ENCODE measurements at regions not wholly inside any gene's neighbourhood (a gene's known extent, or its start where the extent isn't known, plus 50 kb on each side); places are given as distances from the start of the nearest gene placed in this dataset.

- no peaks in the 10 kb centered on the region for H4K20me1 ChIP-seq (ENCODE audit: insufficient read depth, low read length)
- no peak for TF ChIP-seq EZH2 (IDR thresholded peaks at IDR 0.05; ENCODE audit: insufficient read depth, low read length)
- TF ChIP-seq, protein P1, sequence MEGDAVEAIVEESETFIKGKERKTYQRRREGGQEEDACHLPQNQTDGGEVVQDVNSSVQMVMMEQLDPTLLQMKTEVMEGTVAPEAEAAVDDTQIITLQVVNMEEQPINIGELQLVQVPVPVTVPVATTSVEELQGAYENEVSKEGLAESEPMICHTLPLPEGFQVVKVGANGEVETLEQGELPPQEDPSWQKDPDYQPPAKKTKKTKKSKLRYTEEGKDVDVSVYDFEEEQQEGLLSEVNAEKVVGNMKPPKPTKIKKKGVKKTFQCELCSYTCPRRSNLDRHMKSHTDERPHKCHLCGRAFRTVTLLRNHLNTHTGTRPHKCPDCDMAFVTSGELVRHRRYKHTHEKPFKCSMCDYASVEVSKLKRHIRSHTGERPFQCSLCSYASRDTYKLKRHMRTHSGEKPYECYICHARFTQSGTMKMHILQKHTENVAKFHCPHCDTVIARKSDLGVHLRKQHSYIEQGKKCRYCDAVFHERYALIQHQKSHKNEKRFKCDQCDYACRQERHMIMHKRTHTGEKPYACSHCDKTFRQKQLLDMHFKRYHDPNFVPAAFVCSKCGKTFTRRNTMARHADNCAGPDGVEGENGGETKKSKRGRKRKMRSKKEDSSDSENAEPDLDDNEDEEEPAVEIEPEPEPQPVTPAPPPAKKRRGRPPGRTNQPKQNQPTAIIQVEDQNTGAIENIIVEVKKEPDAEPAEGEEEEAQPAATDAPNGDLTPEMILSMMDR (IDR thresholded peaks at IDR 0.05; ENCODE audit: insufficient read depth, low read depth, low read length) = no peak
- Mint-ChIP-seq H3K4me1 (ENCODE audit: low read depth, unreplicated experiment) (peaks cover 5% of the 10 kb centered on the region), H3K36me3 (ENCODE audit: low read depth, unreplicated experiment) (no peaks in the 10 kb centered on the region), H3K27ac (ENCODE audit: unreplicated experiment) (no peak overlapping the region), H3K9me3 (ENCODE audit: unreplicated experiment) (no peaks in the 10 kb centered on the region), H3K27me3 (ENCODE audit: low read depth, unreplicated experiment) (no peaks in the 10 kb centered on the region), H3K4me3 (ENCODE audit: unreplicated experiment) (no peak overlapping the region)
- no peak for FAIRE-seq
- DNase-seq (ENCODE audit: low read depth) = no peak
- no peak overlapping the region for H3K4me3 ChIP-seq (ENCODE audit: insufficient read depth, low read depth, low read length)
- H3K36me3 ChIP-seq (ENCODE audit: insufficient read depth, low read length) = no peaks in the 10 kb centered on the region
- no peaks in the 10 kb centered on the region for H3K79me2 ChIP-seq (ENCODE audit: insufficient read depth, low read length)
- no peak overlapping the region for H3K9ac ChIP-seq (ENCODE audit: low read length)
- H3K4me2 ChIP-seq (ENCODE audit: low read length) = no peak overlapping the region
- peaks cover 7% of the 10 kb centered on the region for H3K4me1 ChIP-seq (ENCODE audit: insufficient read depth, low read length)
- H3K27me3 ChIP-seq (ENCODE audit: insufficient read depth, low read length) = no peaks in the 10 kb centered on the region
- no peak overlapping the region for H3K27ac ChIP-seq (ENCODE audit: low read depth, low read length)
- H3K9me3 ChIP-seq (ENCODE audit: insufficient read depth, low read depth, low read length) = no peaks in the 10 kb centered on the region
- no peak overlapping the region for H2AFZ ChIP-seq (ENCODE audit: low read depth, low read length)
Observed at GRCh38 chr7:46296526-46296925, 375.5 kb upstream of the IGFBP3 start.

DNA sequence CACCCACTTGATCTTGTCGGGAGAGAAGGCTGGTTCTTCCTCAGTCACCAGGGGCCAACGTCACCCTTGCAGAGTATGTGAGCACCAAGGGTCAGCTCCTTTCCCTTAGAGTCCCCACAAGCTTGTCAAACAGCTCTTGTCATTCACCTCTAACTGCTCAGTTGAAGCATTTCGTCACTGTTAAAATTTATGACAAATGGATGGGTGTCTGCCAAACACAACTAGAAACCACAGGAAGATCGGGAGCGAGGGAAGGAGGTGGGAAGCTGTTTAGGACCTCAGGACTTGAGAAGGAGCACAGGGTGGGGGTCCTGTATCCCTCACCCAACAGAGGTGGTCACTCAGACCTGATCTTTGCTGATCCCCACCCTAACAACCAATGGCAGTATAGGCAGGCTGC, 373.3 kb upstream of the IGFBP3 start:
- H4K20me1 ChIP-seq (ENCODE audit: insufficient read depth, low read length) = no peaks in the 10 kb centered on the region
- H3K9me3 Mint-ChIP-seq (ENCODE audit: unreplicated experiment) = no peaks in the 10 kb centered on the region
- DNase-seq (ENCODE audit: low read depth) (no peak), FAIRE-seq (no peak)
- H3K27ac ChIP-seq (ENCODE audit: low read depth, low read length) = no peak overlapping the region
- no peak overlapping the region for H3K9ac ChIP-seq (ENCODE audit: low read length)
- H3K4me1 ChIP-seq (ENCODE audit: insufficient read depth, low read length) = peaks cover 16% of the 10 kb centered on the region
- no peaks in the 10 kb centered on the region for H3K36me3 Mint-ChIP-seq (ENCODE audit: low read depth, unreplicated experiment)
- H3K27me3 Mint-ChIP-seq (ENCODE audit: low read depth, unreplicated experiment) = no peaks in the 10 kb centered on the region
- peaks cover 12% of the 10 kb centered on the region for H3K4me1 Mint-ChIP-seq (ENCODE audit: low read depth, unreplicated experiment)
- no peak overlapping the region for H3K4me2 ChIP-seq (ENCODE audit: low read length)
- no peak overlapping the region for H3K27ac Mint-ChIP-seq (ENCODE audit: unreplicated experiment)
- no peaks in the 10 kb centered on the region for H3K27me3 ChIP-seq (ENCODE audit: insufficient read depth, low read length)
- H3K79me2 ChIP-seq (ENCODE audit: insufficient read depth, low read length) = no peaks in the 10 kb centered on the region
- no peak overlapping the region for H3K4me3 Mint-ChIP-seq (ENCODE audit: unreplicated experiment)
- no peaks in the 10 kb centered on the region for H3K36me3 ChIP-seq (ENCODE audit: insufficient read depth, low read length)
- H3K9me3 ChIP-seq (ENCODE audit: insufficient read depth, low read depth, low read length) = no peaks in the 10 kb centered on the region
- no peak for TF ChIP-seq EZH2 (IDR thresholded peaks at IDR 0.05; ENCODE audit: insufficient read depth, low read length)
- TF ChIP-seq, protein P1 (IDR thresholded peaks at IDR 0.05; ENCODE audit: insufficient read depth, low read depth, low read length) = no peak
- no peak overlapping the region for H3K4me3 ChIP-seq (ENCODE audit: insufficient read depth, low read depth, low read length)
- H2AFZ ChIP-seq (ENCODE audit: low read depth, low read length) = no peak overlapping the region

DNA sequence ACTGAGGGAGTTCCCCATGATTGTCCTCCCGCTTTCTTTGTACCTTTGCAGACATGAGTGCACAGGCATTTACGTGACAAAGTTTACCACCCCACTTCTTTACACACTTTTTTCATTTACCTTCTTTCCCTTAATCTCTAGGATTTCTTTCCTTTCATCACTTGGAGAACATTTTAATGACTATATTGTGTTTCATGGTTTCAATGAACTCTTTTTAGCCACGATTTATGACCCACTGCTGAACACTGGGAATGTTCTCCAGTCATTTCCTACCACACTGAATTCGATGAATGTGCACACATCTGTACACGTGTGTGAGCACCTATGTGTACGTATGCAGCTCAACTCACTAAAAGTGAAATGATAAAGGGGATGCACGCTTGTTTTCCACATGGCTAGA, 371.7 kb upstream of the IGFBP3 start:
- Histone ChIP-seq H2AFZ (ENCODE audit: low read depth, low read length) (no peak overlapping the region), H3K27me3 (ENCODE audit: insufficient read depth, low read length) (no peaks in the 10 kb centered on the region), H3K79me2 (ENCODE audit: insufficient read depth, low read length) (no peaks in the 10 kb centered on the region), H4K20me1 (ENCODE audit: insufficient read depth, low read length) (no peaks in the 10 kb centered on the region), H3K9ac (ENCODE audit: low read length) (no peak overlapping the region), H3K36me3 (ENCODE audit: insufficient read depth, low read length) (no peaks in the 10 kb centered on the region), H3K27ac (ENCODE audit: low read depth, low read length) (no peak overlapping the region), H3K9me3 (ENCODE audit: insufficient read depth, low read depth, low read length) (no peaks in the 10 kb centered on the region), H3K4me3 (ENCODE audit: insufficient read depth, low read depth, low read length) (no peak overlapping the region), H3K4me1 (ENCODE audit: insufficient read depth, low read length) (peaks cover 16% of the 10 kb centered on the region), H3K4me2 (ENCODE audit: low read length) (no peak overlapping the region)
- H3K36me3 Mint-ChIP-seq (ENCODE audit: low read depth, unreplicated experiment) = no peaks in the 10 kb centered on the region
- DNase-seq (ENCODE audit: low read depth) (no peak), FAIRE-seq (no peak)
- H3K4me1 Mint-ChIP-seq (ENCODE audit: low read depth, unreplicated experiment) = peaks cover 12% of the 10 kb centered on the region
- no peak for TF ChIP-seq EZH2 (IDR thresholded peaks at IDR 0.05; ENCODE audit: insufficient read depth, low read length)
- TF ChIP-seq, protein P1 (IDR thresholded peaks at IDR 0.05; ENCODE audit: insufficient read depth, low read depth, low read length) = no peak
- no peaks in the 10 kb centered on the region for H3K27me3 Mint-ChIP-seq (ENCODE audit: low read depth, unreplicated experiment)
- H3K4me3 Mint-ChIP-seq (ENCODE audit: unreplicated experiment) = no peak overlapping the region
- no peak overlapping the region for H3K27ac Mint-ChIP-seq (ENCODE audit: unreplicated experiment)
- no peaks in the 10 kb centered on the region for H3K9me3 Mint-ChIP-seq (ENCODE audit: unreplicated experiment)
